Stimulated activated CD4-positive, alpha-beta T cell treated with anti-CD3 and anti-CD28 coated beads, Interleukin-15, amount 100 ng/mL, for 48 hours (primary cell): ENCODE measurements at regions not wholly inside any gene's neighbourhood (a gene's known extent, or its start where the extent isn't known, plus 50 kb on each side); places are given as distances from the start of the nearest gene placed in this dataset.

Source experiments
- DNase-seq, 2 donors: peaks; one replicate each; pipeline ENCODE4 v3.0.0-alpha.2; 2020; ENCODE audit warnings: low read depth in 2 of 2

- no peak for DNase-seq
These were observed 61.2 kb upstream of the GLI2 start for GRCh38 chr2:120674246-120675170.

GRCh38 chr2:120675460-120676130, 60.1 kb upstream of the GLI2 start:
- DNase-seq, result peak; percentile 19 to 22

DNA sequence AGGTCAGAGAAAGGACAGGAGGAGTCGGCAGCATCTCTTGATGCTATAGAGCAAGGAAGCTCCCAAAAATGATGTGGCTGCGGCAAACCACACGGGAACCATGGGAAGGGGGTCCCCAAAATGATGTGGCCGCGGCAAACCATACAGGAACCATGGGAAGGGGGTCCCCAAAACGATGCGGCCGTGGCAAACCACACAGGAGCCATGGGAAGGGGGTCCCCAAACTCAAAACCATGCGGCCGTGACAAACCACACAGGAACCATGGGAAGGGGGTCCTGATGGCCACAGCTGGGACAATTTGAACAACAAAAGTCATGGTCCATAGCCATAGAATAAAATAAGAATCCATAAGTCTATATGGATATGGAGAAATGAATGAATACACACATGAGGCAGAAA, 58.4 kb upstream of the GLI2 start:
- DNase-seq, result no peak

- no peak for DNase-seq
These were observed 57.9 kb upstream of the GLI2 start for GRCh38 chr2:120677696-120678247.

GRCh38 chr2:120678251-120678650, 57.4 kb upstream of the GLI2 start:
- DNase-seq, result no peak

- no peak for DNase-seq
These were observed 56.7 kb upstream of the GLI2 start for GRCh38 chr2:120678926-120679325.

DNA sequence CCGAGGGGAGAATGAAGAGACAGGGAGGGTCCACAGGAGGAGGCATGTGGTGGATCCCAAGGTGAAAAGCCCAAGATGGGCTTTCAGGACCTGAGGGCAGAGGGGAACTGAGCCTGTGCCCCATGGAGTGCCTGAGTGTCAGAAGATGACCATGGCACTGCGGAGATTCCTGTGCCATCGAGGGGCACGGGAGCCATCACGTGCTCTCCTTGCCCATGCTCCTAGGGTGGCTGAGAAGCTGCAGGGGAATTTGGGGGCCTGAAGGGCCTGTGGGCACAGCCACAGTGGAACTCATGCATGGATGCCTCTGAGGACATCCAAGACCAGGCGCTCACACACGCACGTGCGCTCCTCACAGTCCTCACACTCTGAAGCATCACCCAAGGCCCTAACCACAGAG, 56.1 kb upstream of the GLI2 start:
- DNase-seq, result no peak

DNA sequence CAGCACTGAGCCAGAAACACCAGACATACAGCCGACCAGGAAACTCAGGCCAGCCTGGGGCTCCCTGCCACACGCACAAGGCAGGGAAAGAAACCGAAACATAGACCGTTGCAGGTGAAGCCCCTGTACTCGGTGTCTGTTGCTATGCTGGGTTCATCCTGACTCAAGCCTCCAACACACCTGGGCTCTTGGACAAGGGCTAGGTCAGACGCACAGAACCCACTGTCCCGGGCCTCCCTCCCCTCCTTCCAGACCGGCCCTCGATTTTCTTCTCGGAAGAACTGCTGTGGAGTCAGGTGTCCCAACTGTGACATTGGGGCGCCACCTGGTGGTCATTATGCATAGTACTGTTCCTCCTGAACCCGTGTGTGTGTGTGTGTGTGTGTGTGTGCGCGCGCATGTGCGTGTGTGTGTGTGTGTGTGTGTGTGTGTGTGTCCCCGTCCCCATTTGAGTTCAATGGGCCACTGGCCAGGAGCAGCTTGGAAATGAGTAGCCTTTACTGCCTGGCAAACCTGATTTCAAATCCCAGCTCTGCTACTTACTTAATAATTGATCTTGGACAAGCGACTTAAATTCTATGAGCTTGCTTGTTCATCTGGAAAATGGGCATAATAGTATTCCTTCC, 55.4 kb upstream of the GLI2 start:
- DNase-seq, result peak; percentile 57 to 67

GRCh38 chr2:120681181-120681580, 54.5 kb upstream of the GLI2 start:
- DNase-seq, result no peak

GRCh38 chr2:120681696-120682288, 53.9 kb upstream of the GLI2 start:
- no peak for DNase-seq

GRCh38 chr2:120682654-120683053, 53.0 kb upstream of the GLI2 start:
- DNase-seq, result no peak

GRCh38 chr2:120683081-120683480, 52.6 kb upstream of the GLI2 start:
- DNase-seq, result no peak

DNA sequence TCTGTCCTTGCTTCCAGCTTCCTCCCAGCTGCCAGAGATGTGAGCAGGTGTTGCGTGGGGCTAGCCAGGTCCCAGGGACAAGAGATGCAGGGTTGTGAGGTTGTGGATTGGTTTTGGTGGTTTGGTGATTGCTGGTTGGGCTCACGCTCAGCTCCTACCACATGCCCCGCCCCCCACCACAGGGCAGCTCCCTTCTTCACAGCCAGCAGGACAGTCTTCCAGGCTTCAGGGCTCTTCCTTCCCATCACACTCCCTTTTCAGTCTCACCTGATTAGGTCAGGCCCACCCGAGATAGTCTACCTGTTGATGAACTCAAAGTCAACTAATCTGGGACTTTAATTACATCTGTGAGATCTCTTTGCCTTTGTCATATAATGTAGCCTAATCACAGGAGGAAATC, 52.0 kb upstream of the GLI2 start:
- no peak for DNase-seq

DNA sequence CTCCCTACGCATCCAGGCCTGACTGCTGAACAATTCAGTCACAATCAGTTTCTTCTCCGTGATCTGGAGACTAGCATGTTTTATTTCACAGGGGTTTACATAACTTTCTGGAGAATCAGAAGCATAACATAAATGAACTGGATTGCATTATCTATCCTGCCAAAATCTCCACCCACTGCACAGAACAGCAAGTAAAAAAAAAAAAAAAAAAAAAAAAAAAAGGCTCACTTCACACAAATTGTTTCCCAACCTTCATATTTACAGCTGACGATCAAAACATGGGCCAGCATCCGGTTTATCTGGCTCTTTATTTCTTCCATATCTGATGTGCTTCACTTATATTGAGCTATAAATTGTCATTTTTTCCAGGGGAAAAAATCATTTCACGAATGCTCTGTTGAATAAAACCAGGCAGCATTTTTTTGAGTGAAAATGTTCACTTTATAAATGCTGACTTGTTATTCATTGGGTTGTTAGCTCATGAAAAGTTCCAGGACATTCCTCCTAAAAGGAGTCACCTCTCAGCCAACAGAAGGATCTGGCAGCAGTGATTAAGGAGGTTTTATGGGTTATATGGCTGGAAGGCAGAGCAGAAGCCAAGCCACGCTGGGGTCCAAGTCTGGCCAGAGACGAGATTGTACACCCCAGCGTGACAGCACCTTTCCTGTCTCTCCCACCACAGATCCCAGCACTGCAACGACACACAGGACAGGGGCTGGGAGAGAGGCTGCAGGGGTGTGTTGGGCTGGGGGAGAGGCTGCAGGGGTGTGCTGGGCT, 51.2 kb upstream of the GLI2 start:
- DNase-seq, result no peak

GRCh38 chr2:120685066-120685973, 50.3 kb upstream of the GLI2 start:
- DNase-seq, result no peak
